ENCODE measurements at regions not wholly inside any gene's neighbourhood (a gene's known extent, or its start where the extent isn't known, plus 50 kb on each side); places are given as distances from the start of the nearest gene placed in this dataset.

DNA sequence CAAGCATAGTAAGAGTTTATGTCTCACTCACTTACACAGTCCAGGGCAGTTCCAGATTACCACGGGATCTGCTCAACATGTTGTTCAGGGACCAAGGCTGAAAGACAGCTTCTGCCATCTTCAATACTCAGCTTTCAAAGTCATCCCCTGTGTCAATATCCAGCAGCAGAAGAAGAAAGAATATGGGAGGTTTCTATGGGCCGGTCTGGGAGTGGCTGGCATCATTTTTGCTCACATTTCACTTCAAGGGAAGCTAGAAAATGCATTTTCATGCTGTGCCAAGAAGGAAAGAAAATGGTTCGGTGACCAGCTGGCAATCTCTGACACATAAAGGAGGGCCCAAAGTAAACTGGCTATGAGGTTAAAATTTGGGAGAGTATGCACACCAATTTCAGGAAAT lies 211.5 kb upstream of the KLF3 start:
- DNase-seq (ENCODE audit: low read depth), result no peak
- H3K4me3 ChIP-seq (ENCODE audit: low read length), result no peak overlapping the region
- TF ChIP-seq, protein P1, sequence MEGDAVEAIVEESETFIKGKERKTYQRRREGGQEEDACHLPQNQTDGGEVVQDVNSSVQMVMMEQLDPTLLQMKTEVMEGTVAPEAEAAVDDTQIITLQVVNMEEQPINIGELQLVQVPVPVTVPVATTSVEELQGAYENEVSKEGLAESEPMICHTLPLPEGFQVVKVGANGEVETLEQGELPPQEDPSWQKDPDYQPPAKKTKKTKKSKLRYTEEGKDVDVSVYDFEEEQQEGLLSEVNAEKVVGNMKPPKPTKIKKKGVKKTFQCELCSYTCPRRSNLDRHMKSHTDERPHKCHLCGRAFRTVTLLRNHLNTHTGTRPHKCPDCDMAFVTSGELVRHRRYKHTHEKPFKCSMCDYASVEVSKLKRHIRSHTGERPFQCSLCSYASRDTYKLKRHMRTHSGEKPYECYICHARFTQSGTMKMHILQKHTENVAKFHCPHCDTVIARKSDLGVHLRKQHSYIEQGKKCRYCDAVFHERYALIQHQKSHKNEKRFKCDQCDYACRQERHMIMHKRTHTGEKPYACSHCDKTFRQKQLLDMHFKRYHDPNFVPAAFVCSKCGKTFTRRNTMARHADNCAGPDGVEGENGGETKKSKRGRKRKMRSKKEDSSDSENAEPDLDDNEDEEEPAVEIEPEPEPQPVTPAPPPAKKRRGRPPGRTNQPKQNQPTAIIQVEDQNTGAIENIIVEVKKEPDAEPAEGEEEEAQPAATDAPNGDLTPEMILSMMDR (conservative IDR thresholded peaks at IDR 0.05; ENCODE audit: low read length), result no peak

DNA sequence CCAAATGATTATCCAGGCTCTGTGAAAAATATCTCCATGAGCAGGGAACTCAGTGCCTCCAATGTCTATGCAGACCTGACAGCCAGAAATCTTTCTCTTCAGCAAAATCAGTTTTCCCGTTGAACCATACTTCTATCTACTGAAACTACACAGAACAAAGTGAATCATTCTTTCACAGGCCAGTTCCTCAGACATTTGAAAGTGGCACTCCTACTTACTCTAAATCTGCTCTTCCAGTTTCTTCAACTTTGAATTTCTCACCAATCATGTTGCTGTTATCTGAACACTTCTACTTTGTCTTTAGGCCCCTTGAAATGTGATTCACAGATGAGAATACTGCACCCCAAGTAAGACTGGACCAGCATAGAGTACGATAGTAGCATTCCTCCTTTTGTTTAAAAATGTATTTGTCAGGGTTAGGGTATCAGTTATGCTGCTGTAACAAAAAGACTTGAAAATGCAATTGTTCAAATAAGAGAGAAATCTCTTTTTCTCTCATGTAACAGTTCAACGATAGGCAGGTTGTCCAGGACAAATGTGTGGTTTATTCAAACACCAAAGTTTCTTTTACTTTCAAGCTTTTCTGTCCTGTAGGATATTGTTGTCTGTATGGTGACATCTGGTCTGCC lies 210.6 kb upstream of the KLF3 start:
- no peak for DNase-seq (ENCODE audit: low read depth)
- H3K4me3 ChIP-seq (ENCODE audit: low read length), result no peak overlapping the region
- TF ChIP-seq, protein P1 (conservative IDR thresholded peaks at IDR 0.05; ENCODE audit: low read length), result no peak

DNA sequence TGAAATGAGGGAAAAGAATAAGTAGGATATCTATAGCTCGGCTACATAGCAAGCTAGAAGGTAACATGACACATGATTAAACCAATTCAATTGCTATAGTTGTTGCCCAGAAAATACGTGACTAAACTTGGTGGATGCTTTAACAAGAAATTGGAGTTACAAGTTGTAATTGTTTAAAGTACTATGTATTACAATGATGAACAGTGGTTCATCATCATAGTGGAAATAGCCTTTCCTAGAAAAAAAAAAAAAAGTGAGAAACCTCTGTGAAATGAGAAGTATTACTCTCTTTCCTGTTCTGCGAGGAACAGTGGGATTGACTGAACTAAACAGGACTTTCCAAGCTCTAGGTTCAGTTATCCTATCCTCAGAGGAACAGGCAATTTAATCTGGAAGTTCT lies 209.7 kb upstream of the KLF3 start:
- DNase-seq (ENCODE audit: low read depth), result no peak
- H3K4me3 ChIP-seq (ENCODE audit: low read length), result no peak overlapping the region
- TF ChIP-seq, protein P1 (conservative IDR thresholded peaks at IDR 0.05; ENCODE audit: low read length), result no peak

DNA sequence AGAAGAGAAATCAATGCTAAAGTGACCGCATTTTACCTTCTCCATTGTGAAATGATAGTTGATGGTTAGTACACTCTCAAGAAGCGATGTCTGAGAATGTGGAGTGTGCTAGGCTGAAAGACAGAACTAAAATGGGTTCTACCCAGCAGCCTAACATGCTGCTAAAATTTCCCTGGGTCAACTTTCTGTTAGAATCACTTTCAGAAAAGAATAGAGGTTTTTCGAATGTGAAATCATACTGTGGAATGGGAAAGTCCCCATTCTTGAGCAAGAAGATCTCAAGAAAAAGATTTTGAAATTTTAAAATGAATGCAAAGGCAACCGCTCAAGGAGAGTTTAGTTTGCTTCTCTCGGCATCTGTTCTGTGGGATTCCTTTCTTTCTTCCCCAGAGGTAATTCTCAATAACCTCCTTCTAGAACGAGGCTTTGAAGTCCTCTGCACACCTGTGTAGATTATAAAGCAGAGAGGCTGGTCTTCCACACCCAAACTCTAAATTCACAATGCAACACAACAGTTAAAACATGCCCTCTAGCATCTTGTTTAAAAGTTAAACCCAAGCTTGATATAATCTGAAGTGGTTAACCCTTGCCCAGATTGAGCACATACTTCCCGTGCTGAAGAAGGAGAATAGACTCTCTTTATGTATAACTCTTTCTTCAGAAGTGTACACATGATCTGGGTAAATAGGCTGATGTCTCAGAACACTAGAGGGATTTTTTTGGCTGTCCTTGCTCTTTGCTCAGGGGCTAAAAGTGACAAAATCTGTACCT lies 208.7 kb upstream of the KLF3 start:
- H3K4me3 ChIP-seq (ENCODE audit: low read length), result no peak overlapping the region
- DNase-seq (ENCODE audit: low read depth), result no peak
- TF ChIP-seq, protein P1 (conservative IDR thresholded peaks at IDR 0.05; ENCODE audit: low read length), result no peak

DNA sequence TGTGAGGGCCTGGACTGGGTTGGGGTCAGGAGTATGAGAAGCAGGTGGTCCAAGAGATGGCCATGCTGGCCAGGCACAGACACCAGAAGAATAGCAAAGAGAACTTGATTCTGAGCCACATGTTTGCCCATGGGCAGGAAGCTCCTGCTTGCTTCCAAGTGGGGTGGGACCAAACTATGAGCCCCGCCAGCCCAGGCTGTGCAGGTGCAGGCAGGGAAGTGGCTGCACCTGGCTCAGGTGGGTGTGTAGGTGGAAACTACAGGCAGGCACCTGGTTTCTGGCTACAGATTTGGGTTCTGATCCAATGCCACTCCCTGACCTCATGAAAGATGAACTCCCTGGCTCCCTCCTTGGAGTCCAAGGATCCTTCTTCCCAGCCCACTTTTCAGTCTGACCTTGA lies 207.9 kb upstream of the KLF3 start:
- DNase-seq (ENCODE audit: low read depth), result no peak

DNA sequence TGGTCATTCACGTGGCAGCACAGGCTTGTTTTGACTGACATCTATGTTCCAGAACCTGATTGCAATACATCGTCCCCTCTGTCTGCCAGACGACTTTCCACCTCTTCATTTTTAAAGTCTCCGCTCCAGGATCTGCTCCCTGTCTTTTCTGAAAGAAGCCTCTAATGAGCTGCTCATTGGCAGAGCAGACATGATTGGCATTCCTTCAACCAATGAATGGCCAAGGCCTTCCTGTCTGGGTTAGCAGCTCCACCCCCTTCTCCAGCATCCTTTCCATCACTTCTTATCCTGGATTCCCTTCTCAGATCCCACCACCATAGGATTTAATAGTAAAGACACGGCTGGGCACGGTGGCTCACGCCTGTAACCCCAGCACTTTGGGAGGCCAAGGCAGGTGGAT lies 202.7 kb upstream of the KLF3 start:
- DNase-seq (ENCODE audit: low read depth), result no peak
- TF ChIP-seq, protein P1 (conservative IDR thresholded peaks at IDR 0.05; ENCODE audit: low read length), result no peak
- H3K4me3 ChIP-seq (ENCODE audit: low read length), result no peak overlapping the region

More for the DNA sequence above, 207.9 kb upstream of the KLF3 start:
- TF ChIP-seq, protein P1 (conservative IDR thresholded peaks at IDR 0.05; ENCODE audit: low read length), result no peak
- H3K4me3 ChIP-seq (ENCODE audit: low read length), result no peak overlapping the region

Measured in AG10803 (cell line).